IPS-18a (cell line): ENCODE measurements at regions not wholly inside any gene's neighbourhood (a gene's known extent, or its start where the extent isn't known, plus 50 kb on each side); places are given as distances from the start of the nearest gene placed in this dataset.

Experiments used
- H3K27ac ChIP-seq: one replicate; pipeline ENCODE4 v1.5.1; 2013; ENCODE audit warnings: low read length
- H3K27me3 ChIP-seq: one replicate; pipeline ENCODE4 v1.6.1; 2013; ENCODE audit warnings: mild to moderate bottlenecking, low read length; ENCODE audit not compliant: control insufficient read depth, insufficient read depth
- H3K36me3 ChIP-seq: one replicate; pipeline ENCODE4 v1.6.1; 2013; ENCODE audit warnings: low read depth, low read length; ENCODE audit not compliant: control insufficient read depth
- H3K4me1 ChIP-seq: one replicate; pipeline ENCODE4 v1.6.1; 2013; ENCODE audit warnings: low read depth, low read length; ENCODE audit not compliant: control insufficient read depth
- H3K4me3 ChIP-seq: one replicate; pipeline ENCODE4 v1.5.1; 2013; ENCODE audit warnings: low read length
- H3K9ac ChIP-seq: one replicate; pipeline ENCODE4 v1.6.1; 2013; ENCODE audit warnings: mild to moderate bottlenecking, low read length, moderate library complexity
- H3K9me3 ChIP-seq: one replicate; pipeline ENCODE4 v1.6.1; 2013; ENCODE audit warnings: low read depth, low read length; ENCODE audit not compliant: control insufficient read depth

DNA sequence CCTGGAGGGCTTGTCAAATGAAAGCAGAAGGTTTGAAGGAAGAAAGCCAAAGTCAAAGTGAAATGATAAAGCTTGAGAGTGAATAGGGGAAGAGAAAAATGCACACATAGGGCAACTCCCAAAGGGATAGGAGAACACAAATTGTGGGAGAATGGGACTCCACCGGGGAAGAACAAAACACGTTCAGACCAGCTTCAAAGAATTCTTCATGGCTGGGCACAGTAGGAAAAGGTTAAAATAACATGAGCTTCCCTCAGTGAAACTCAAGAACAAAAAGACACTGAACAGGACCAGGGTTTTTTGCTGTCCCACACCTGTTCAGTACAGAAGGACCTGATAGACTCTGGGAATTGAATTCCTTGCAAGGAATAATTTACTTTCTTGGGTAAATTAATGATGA is 123.1 kb upstream of the NCKAP5 start:
- Histone ChIP-seq H3K9me3 (no peaks in the 10 kb centered on the region), H3K36me3 (no peaks in the 10 kb centered on the region), H3K4me1 (no peaks in the 10 kb centered on the region), H3K4me3 (no peak overlapping the region), H3K27me3 (no peaks in the 10 kb centered on the region), H3K27ac (no peak overlapping the region), H3K9ac (no peak overlapping the region)

DNA sequence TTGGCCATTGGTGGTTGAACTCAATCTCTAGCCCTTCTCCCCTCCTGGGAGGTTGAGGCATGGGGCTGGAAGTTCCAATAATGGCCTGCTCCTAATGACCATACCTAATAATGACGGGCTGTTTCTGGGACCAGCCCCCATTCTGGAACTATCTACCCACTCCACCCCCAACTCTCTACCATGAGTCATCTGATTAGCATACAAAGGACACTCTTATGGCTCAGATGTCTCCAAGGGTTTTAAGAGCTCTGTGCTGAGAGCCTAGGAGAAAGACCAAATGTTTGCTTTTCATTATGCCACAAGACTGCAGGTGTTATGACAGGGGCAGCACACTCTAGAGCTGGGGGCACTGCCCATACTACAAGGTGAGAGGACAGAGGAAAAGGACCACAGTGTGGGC is 137.0 kb upstream of the NCKAP5 start:
- H3K27ac ChIP-seq = no peak overlapping the region
- H3K27me3 ChIP-seq = no peaks in the 10 kb centered on the region
- peaks cover 8% of the 10 kb centered on the region for H3K9me3 ChIP-seq
- no peaks in the 10 kb centered on the region for H3K4me1 ChIP-seq
- no peaks in the 10 kb centered on the region for H3K36me3 ChIP-seq
- H3K4me3 ChIP-seq = no peak overlapping the region
- H3K9ac ChIP-seq = no peak overlapping the region

DNA sequence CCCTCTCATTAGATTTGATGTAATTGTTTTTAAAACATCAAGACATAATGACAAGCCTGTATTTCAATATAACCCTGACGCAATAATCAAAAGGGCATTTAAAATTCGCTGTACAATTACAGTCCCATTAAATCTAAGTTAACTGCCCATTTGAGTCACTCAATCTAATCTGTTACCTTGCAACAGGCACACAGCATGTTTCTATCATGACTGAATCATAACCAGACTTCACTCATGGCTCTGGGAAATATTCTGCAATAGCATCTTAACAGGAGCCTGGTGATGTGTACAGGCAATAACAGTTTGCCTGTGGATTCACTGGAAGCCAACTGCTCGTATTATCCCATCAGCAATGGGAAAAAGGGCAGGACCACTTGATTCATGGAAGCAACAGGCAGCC is 142.3 kb upstream of the NCKAP5 start:
- Histone ChIP-seq H3K9me3 (peaks cover 8% of the 10 kb centered on the region), H3K4me1 (peaks cover 3% of the 10 kb centered on the region), H3K27ac (no peak overlapping the region), H3K9ac (no peak overlapping the region), H3K36me3 (no peaks in the 10 kb centered on the region), H3K4me3 (no peak overlapping the region), H3K27me3 (no peaks in the 10 kb centered on the region)

DNA sequence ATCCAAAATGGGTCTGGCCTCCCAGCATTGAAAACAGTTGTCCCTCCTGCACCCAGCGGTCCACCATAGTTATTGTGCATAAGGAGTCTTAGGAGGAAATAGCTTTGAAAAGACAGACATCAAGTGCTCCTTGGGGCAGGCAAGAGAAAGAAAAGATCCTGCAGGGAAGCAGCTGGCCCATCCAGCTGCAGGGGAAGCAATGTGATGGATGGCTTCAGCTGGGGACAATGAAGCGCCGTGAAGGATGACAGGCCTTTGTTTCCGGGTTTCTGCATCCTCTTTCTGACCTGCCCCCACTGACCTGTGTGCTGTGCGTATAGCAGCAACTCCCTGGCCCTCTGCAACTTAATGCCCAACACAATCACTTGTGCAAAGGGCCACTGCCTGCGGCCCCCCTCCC is 142.9 kb upstream of the NCKAP5 start:
- Histone ChIP-seq H3K4me1 (peaks cover 3% of the 10 kb centered on the region), H3K4me3 (no peak overlapping the region), H3K27me3 (no peaks in the 10 kb centered on the region), H3K36me3 (no peaks in the 10 kb centered on the region), H3K9me3 (peaks cover 8% of the 10 kb centered on the region), H3K27ac (no peak overlapping the region), H3K9ac (no peak overlapping the region)

DNA sequence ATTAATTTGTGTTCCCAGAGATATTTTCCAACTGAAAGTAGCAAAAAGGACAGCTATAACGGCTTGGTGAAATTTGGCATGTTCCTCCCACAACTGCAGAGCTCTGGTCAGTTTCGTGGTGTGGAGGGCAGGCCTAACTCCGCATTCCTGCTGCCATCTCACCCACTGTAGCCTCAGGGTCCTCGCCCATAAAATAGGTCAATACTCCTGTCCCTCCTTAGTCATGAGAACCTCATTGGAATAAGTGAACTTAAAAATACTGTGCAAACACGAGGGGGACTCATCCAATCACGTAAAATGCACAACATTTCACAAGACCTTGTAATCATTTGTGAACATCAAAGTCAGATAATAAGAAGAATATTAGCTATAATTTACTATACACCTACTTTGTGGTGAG is 143.5 kb upstream of the NCKAP5 start:
- Histone ChIP-seq H3K27ac (no peak overlapping the region), H3K36me3 (no peaks in the 10 kb centered on the region)

DNA sequence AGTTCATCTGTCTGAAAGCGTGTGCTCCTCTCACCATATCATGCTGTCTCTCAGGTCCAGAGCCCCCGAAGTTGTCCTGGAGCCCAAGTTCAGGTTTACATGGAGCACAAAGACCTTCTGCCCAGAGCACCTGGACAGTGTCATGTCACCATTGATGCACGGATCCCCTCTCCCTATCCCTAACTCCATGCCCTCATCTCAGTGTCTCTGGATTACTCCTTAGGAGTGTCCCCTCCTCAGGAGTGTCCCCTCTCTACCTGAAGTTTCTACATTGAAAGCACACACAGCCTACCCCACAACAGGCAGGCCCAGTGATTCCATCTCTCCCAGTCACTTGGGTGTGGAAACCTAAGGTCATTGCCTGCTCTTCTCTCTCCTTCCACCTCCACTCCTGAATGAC is 144.1 kb upstream of the NCKAP5 start:
- Histone ChIP-seq H3K27me3 (no peaks in the 10 kb centered on the region), H3K27ac (no peak overlapping the region), H3K36me3 (no peaks in the 10 kb centered on the region), H3K9me3 (peaks cover 8% of the 10 kb centered on the region), H3K9ac (no peak overlapping the region), H3K4me1 (peaks cover 3% of the 10 kb centered on the region), H3K4me3 (no peak overlapping the region)

More for the DNA sequence above, 143.5 kb upstream of the NCKAP5 start:
- H3K4me1 ChIP-seq = peaks cover 3% of the 10 kb centered on the region
- H3K27me3 ChIP-seq = no peaks in the 10 kb centered on the region
- H3K9me3 ChIP-seq = peaks cover 8% of the 10 kb centered on the region
- H3K4me3 ChIP-seq = no peak overlapping the region
- H3K9ac ChIP-seq = no peak overlapping the region

DNA sequence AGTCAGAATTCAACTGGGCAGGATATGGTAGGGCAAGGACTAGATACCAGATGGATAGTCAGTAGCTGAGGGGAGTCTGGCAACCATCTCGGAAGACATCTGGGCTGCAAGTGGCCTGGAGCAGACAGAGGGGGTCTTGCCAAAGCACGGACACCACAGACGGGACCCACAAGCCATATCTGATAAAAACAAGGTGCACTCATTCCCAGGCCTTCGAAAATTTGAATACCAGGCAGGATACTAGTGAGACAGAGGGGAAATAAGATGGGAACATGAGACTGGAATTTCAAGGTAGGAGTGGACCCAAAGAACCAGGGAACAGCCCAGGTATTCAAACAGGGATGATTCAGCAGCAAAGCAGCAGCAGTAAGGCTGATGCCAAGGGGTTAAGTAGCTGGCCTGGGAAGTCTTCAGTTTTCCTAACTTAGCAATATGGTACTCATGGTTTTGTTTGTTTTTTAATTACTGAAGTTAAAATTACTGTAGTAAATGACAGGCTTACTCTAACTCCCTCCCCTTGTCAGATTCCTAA is 144.9 kb upstream of the NCKAP5 start:
- no peaks in the 10 kb centered on the region for H3K27me3 ChIP-seq
- H3K27ac ChIP-seq = no peak overlapping the region
- H3K4me3 ChIP-seq = no peak overlapping the region
- H3K36me3 ChIP-seq = no peaks in the 10 kb centered on the region
- no peak overlapping the region for H3K9ac ChIP-seq
- peaks cover 3% of the 10 kb centered on the region for H3K4me1 ChIP-seq
- peaks cover 8% of the 10 kb centered on the region for H3K9me3 ChIP-seq

DNA sequence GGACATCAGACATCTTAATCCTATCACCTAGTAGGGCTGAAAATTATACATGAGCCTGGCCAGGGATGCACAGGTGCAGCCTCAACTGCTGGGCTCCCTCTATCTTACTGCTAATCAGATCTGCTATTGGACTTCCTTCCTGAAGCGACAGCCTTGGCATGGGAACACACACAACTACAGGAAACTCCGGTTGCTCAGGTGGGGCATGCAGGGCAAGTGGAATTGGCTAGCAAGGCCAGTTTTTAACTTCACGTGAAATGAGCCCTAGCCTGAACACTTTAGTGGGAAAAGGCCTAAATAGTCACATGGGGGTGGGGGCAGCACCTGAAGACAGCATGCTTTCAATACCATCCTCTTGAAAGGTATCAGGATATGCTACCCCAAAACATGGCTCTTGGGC is 147.9 kb upstream of the NCKAP5 start:
- no peaks in the 10 kb centered on the region for H3K4me1 ChIP-seq
- H3K9ac ChIP-seq = no peak overlapping the region
- no peaks in the 10 kb centered on the region for H3K36me3 ChIP-seq
- H3K4me3 ChIP-seq = no peak overlapping the region
- no peak overlapping the region for H3K27ac ChIP-seq
- no peaks in the 10 kb centered on the region for H3K27me3 ChIP-seq
- no peaks in the 10 kb centered on the region for H3K9me3 ChIP-seq

DNA sequence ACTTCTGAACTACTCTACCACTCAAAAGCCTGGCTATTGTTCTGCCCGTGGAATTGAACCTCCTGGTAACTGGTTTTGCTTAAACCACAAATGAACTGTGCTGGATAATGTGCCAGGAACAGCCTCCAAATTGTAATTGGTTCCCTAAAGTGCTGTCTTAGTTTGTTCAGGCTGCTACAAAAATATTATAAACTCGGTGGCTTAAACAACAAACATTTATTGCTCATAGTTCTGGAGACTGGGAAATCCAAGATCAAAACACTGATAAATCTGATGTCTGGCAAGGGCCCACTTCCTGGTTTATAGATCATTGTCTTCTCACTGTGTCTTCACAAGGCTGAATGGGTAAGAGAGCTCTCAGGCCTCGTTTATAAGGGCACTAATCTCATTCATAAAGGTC is 149.2 kb upstream of the NCKAP5 start:
- no peaks in the 10 kb centered on the region for H3K36me3 ChIP-seq
- no peak overlapping the region for H3K4me3 ChIP-seq
- no peaks in the 10 kb centered on the region for H3K27me3 ChIP-seq
- H3K9me3 ChIP-seq = no peaks in the 10 kb centered on the region
- H3K9ac ChIP-seq = no peak overlapping the region
- no peaks in the 10 kb centered on the region for H3K4me1 ChIP-seq
- no peak overlapping the region for H3K27ac ChIP-seq

DNA sequence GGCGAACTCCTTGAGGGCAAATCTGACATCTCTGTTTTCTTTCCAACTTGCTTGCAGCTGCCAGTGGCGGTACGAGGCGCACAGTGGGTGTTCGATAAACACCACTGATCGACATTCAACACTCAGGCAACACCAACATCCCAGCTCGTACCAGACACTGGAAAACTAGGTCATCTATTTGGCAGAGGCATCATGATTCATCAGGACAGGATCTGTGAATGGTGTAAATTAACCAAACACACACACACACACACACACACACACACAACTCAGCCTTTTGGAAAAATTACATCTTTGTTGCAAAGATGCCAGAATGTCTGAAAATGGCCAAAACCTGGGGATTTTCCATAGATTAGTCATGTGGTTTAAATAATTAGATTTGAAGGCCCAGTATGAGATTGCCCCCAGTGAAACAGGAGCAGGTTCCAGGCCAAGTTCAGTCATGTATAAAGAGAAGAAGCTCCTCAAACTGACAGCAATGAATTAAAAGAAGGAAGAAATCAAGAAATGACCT is 150.5 kb upstream of the NCKAP5 start:
- no peaks in the 10 kb centered on the region for H3K4me1 ChIP-seq
- no peaks in the 10 kb centered on the region for H3K36me3 ChIP-seq
- no peak overlapping the region for H3K9ac ChIP-seq
- no peaks in the 10 kb centered on the region for H3K27me3 ChIP-seq
- H3K4me3 ChIP-seq = no peak overlapping the region
- H3K9me3 ChIP-seq = no peaks in the 10 kb centered on the region
- H3K27ac ChIP-seq = no peak overlapping the region

DNA sequence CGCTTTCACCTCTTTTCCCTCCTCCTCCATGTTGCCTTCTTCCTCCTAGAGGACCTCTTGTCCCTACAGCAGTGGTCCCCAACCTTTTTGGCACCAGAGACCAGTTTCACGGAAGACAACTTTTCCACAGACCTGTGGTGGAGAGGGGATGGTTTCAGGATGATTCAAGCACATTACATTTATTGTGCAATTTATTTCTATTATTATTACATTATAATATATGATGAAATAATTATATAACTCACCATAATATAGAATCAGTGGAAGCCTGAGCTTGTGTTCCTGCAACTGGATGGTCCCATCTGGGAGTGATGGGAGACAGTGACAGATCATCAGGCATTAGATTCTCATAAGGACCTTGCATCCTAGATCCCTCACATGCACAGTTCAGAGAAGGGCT is 152.2 kb upstream of the NCKAP5 start:
- Histone ChIP-seq H3K27ac (no peak overlapping the region), H3K4me1 (no peaks in the 10 kb centered on the region), H3K9me3 (no peaks in the 10 kb centered on the region), H3K4me3 (no peak overlapping the region), H3K36me3 (no peaks in the 10 kb centered on the region), H3K27me3 (no peaks in the 10 kb centered on the region), H3K9ac (no peak overlapping the region)

DNA sequence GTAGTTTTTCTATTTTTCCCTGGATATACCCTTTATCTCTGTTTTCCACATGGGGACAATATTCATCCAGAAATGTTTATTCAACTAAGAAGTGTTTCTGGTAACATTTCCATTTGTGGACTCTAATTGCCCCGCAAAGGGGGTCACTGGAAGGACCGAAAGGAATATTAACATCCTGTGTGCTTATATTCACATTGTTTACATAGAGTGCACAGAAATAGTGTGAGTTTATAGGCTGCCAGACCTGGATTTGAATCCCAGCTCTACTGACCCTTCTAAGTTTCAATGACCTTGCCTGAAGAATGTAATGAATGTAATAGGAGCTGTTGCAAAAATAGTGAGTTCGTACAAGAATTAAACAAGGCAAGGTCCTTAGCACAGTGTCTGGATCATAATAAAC is 152.9 kb upstream of the NCKAP5 start:
- no peaks in the 10 kb centered on the region for H3K9me3 ChIP-seq
- H3K36me3 ChIP-seq = no peaks in the 10 kb centered on the region
- no peaks in the 10 kb centered on the region for H3K27me3 ChIP-seq
- no peak overlapping the region for H3K9ac ChIP-seq
- no peak overlapping the region for H3K27ac ChIP-seq
- H3K4me1 ChIP-seq = no peaks in the 10 kb centered on the region
- no peak overlapping the region for H3K4me3 ChIP-seq
